ENCODE measurements at regions not wholly inside any gene's neighbourhood (a gene's known extent, or its start where the extent isn't known, plus 50 kb on each side); places are given as distances from the start of the nearest gene placed in this dataset.

DNA sequence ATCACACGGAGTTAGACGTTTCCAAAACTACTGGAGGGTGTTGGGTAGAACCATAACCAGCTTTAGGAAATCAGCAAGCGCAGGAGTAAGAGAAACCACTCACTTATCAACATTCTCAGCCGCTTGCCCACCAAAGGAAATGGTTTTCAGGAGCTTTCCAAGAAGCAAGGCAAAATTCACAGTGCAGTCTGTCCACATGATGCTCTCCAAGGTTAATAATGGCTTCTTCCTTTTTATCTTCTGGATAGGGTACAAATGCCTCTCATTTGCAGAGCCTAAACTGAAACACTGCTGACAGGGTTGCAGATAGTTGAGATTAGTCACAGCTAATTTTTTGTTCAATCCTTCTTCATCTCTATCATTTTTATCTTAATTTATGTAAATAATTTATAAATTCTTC, 705.4 kb downstream of the RAB28 start:
- no peak for TF ChIP-seq POLR2A (IDR thresholded peaks at IDR 0.05)
- no peak for TF ChIP-seq CTCF (IDR thresholded peaks at IDR 0.05)
- no peak for TF ChIP-seq POLR2AphosphoS5 (IDR thresholded peaks at IDR 0.05)
